Type B pancreatic cell (in vitro differentiated cells): ENCODE measurements at regions not wholly inside any gene's neighbourhood (a gene's known extent, or its start where the extent isn't known, plus 50 kb on each side); places are given as distances from the start of the nearest gene placed in this dataset.

Experiments
- DNase-seq: peaks from one replicate; pipeline ENCODE4 v3.0.0; 2021; ENCODE audit warnings: mixed read lengths; ENCODE audit not compliant: unreplicated experiment; ENCODE audit errors: extremely low spot score
- H3K27ac Mint-ChIP-seq: 2 replicates; pipeline ENCODE4 v1.8.0; 2021; ENCODE audit warnings: mild to moderate bottlenecking, mixed read lengths
- H3K27me3 Mint-ChIP-seq: 2 replicates; pipeline ENCODE4 v1.8.0; 2021; ENCODE audit warnings: mixed read lengths
- H3K36me3 Mint-ChIP-seq: 2 replicates; pipeline ENCODE4 v1.8.0; 2021; ENCODE audit warnings: mixed read lengths
- H3K4me1 Mint-ChIP-seq: one replicate; pipeline ENCODE4 v1.8.0; 2021; ENCODE audit warnings: mixed read lengths; ENCODE audit not compliant: unreplicated experiment
- H3K4me3 Mint-ChIP-seq: 2 replicates; pipeline ENCODE4 v1.8.0; 2021; ENCODE audit warnings: mild to moderate bottlenecking, mixed read lengths
- H3K9me3 Mint-ChIP-seq: 2 replicates; pipeline ENCODE4 v1.8.0; 2021; ENCODE audit warnings: mixed read lengths
- TF ChIP-seq, protein P1 (sequence below): fragments of 200-600 bp; sonication (generic); conservative IDR thresholded peaks from 2 replicates; pipeline ENCODE4 v1.5.0; 2021; ENCODE audit warnings: antibody characterized with exemption, mild to moderate bottlenecking

DNA sequence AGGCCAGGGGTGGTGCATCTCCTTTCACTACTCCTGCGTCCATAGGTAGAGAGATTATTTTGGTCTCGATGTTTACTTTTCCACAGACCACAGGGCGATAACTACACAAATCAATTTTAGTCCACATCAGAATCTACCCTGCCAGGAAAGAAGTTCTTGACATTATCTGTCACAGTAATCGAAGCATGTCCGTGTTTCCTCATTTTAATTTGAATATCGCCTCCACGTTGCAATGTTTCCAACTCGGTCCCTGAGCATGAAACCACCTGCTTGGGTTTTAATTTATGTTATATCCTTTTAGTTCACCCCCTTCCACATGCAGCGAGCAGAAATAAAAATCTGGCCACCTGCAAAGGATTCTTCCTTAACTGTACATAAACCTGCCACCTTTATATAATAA lies 100.1 kb upstream of the ATXN3L start:
- peaks cover 12% of the 10 kb centered on the region for H3K4me1 Mint-ChIP-seq
- H3K9me3 Mint-ChIP-seq, result peaks cover 7% of the 10 kb centered on the region
- TF ChIP-seq, protein P1, sequence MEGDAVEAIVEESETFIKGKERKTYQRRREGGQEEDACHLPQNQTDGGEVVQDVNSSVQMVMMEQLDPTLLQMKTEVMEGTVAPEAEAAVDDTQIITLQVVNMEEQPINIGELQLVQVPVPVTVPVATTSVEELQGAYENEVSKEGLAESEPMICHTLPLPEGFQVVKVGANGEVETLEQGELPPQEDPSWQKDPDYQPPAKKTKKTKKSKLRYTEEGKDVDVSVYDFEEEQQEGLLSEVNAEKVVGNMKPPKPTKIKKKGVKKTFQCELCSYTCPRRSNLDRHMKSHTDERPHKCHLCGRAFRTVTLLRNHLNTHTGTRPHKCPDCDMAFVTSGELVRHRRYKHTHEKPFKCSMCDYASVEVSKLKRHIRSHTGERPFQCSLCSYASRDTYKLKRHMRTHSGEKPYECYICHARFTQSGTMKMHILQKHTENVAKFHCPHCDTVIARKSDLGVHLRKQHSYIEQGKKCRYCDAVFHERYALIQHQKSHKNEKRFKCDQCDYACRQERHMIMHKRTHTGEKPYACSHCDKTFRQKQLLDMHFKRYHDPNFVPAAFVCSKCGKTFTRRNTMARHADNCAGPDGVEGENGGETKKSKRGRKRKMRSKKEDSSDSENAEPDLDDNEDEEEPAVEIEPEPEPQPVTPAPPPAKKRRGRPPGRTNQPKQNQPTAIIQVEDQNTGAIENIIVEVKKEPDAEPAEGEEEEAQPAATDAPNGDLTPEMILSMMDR, result no peak
- no peak for DNase-seq
- no peaks in the 10 kb centered on the region for H3K36me3 Mint-ChIP-seq
- no peak overlapping the region for H3K27ac Mint-ChIP-seq
- no peak overlapping the region for H3K4me3 Mint-ChIP-seq
- H3K27me3 Mint-ChIP-seq, result no peaks in the 10 kb centered on the region

DNA sequence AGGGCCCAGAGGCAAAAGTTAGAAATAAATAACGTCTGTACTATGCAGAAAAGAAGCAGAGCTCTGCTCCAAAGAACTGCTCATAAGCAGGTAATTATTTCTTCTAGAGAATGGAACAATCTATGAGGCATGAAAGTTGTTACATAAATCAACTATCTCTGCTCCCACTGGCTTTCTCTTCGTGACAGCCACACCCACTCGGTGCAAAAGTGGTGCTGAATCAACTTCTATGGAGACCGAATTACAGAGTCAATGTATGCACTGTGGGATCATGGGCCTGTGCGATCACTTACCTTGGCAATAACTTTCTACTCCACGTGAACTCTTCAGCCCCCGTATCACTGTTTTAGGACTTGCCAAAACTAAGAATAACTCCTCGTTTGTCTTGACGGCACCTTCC lies 99.4 kb upstream of the ATXN3L start:
- no peaks in the 10 kb centered on the region for H3K27me3 Mint-ChIP-seq
- H3K4me3 Mint-ChIP-seq, result no peak overlapping the region
- H3K4me1 Mint-ChIP-seq, result peaks cover 12% of the 10 kb centered on the region
- peak overlapping the region; percentile 66 for H3K27ac Mint-ChIP-seq
- H3K36me3 Mint-ChIP-seq, result no peaks in the 10 kb centered on the region
- peaks cover 7% of the 10 kb centered on the region for H3K9me3 Mint-ChIP-seq
- no peak for DNase-seq
- TF ChIP-seq, protein P1, result no peak

DNA sequence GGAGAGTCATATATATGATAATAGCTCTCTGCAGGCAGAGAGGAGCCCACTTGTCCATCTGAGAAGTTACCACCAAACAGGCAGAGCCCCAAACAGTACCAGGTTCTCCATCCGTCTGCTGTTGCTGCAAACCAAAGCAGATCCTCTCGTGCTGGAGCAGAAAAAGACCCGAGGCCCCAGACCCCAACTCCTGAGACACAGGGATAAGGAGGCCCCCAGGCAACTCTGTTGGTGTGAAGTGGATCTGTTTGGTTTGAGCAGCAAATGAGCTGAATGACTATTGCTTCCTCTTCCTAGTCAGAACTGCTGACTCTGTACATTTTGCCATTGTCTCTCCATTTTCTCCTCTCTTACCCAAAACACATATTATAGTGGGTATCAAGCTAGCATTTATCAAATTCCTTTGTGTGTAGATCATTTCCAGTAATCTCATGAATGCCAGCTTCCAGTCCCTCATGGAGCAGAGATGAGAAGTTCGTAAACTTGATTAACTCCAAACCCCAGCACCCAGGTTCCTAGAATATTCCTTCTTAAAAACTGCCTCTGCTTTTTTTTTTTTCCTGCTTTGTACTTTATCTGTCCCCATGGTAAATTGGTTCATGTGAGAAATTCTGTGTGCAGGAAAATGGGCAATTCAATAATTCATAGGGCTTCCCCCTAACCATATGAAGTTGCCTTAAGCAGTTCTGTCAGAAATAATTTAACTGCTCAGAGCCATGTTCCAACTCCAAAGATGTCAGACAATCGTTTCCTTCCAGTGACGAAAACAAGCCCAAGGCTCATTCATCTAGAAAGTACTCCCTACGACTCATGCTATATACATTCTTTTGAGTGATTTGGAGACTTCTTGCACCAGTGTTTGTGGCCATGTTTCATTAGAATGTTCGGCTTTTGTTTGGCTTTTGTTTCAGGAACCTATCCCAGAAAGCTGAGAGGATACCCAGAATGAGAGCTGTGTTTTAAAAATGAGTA lies 98.6 kb upstream of the ATXN3L start:
- H3K9me3 Mint-ChIP-seq, result peaks cover 7% of the 10 kb centered on the region
- H3K4me3 Mint-ChIP-seq, result peak overlapping the region; percentile 44
- peaks cover 12% of the 10 kb centered on the region for H3K4me1 Mint-ChIP-seq
- H3K27ac Mint-ChIP-seq, result peak overlapping the region; percentile 66
- no peaks in the 10 kb centered on the region for H3K27me3 Mint-ChIP-seq
- TF ChIP-seq, protein P1, result no peak
- H3K36me3 Mint-ChIP-seq, result no peaks in the 10 kb centered on the region
- no peak for DNase-seq

- Mint-ChIP-seq H3K27ac (no peak overlapping the region), H3K27me3 (no peaks in the 10 kb centered on the region), H3K36me3 (no peaks in the 10 kb centered on the region), H3K4me1 (peaks cover 12% of the 10 kb centered on the region), H3K4me3 (no peak overlapping the region), H3K9me3 (peaks cover 7% of the 10 kb centered on the region)
- no peak for DNase-seq
- TF ChIP-seq, protein P1, result no peak
Observed at GRCh38 chrX:13415509-13415908, 95.7 kb upstream of the ATXN3L start.

DNA sequence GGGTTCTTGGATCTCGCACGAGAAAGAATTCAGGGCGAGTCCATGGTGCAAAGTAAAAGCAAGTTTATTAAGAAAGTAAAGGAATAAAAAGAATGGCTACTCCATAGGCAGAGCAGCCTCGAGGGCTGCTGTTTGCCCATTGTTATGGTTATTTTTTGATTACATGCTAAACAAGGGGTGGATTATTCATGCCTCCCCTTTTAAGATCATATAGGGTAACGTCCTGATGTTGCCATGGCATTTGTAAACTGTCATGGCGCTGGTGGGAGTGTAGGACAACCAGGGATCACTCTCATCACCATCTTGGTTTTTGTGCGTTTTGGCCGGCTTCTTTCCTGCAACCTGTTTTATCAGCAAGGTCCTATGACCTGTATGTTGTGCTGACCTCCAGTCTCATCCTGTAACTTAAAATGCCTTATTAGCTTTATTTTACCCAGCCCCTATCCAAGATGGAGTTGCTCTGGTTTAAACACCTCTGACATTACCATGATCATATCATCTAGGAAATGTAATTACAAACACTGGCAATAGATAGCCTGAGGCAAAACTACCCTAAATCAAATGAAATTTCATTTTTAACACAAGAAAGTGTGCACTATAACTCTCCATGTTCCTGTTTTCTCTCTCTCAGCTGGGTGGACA lies 94.3 kb upstream of the ATXN3L start:
- Mint-ChIP-seq H3K36me3 (no peaks in the 10 kb centered on the region), H3K4me3 (no peak overlapping the region), H3K9me3 (peaks cover 7% of the 10 kb centered on the region), H3K4me1 (peaks cover 12% of the 10 kb centered on the region), H3K27me3 (no peaks in the 10 kb centered on the region), H3K27ac (no peak overlapping the region)
- TF ChIP-seq, protein P1, result no peak
- no peak for DNase-seq
